Trophoblast cell (in vitro differentiated cells and primary cell): ENCODE measurements at regions not wholly inside any gene's neighbourhood (a gene's known extent, or its start where the extent isn't known, plus 50 kb on each side); places are given as distances from the start of the nearest gene placed in this dataset.

ENCODE experiments used
- DNase-seq, 2 donors: peaks; one replicate each; pipeline ENCODE4 v3.0.0-alpha.2; 2016
- H2AFZ ChIP-seq: 2 replicates; pipeline ENCODE4 v1.6.1; 2013; ENCODE audit warnings: low read length, moderate library complexity, mild to moderate bottlenecking; ENCODE audit not compliant: insufficient read depth, poor library complexity
- H2AK5ac ChIP-seq: 2 replicates; pipeline ENCODE4 v1.6.1; 2013; ENCODE audit warnings: mild to moderate bottlenecking, low read length
- H2BK120ac ChIP-seq: 2 replicates; pipeline ENCODE4 v1.6.1; 2013; ENCODE audit warnings: low read length, mild to moderate bottlenecking, moderate library complexity; ENCODE audit not compliant: insufficient read depth, poor library complexity
- H2BK12ac ChIP-seq: 2 replicates; pipeline ENCODE4 v1.6.1; 2013; ENCODE audit warnings: mild to moderate bottlenecking, low read length, moderate library complexity
- H2BK5ac ChIP-seq: 2 replicates; pipeline ENCODE4 v1.6.1; 2013; ENCODE audit warnings: low read length, low read depth, moderate library complexity, mild to moderate bottlenecking; ENCODE audit not compliant: poor library complexity
- H3K14ac ChIP-seq: 2 replicates; pipeline ENCODE4 v1.6.1; 2013; ENCODE audit warnings: mild to moderate bottlenecking, low read length
- H3K18ac ChIP-seq: 2 replicates; pipeline ENCODE4 v1.6.1; 2013; ENCODE audit warnings: mild to moderate bottlenecking, low read length
- H3K23ac ChIP-seq: 2 replicates; pipeline ENCODE4 v1.6.1; 2013; ENCODE audit warnings: low read length
- H3K27ac ChIP-seq: 2 replicates; pipeline ENCODE4 v1.5.1; 2013; ENCODE audit warnings: low read depth, mild to moderate bottlenecking, inconsistent platforms, low read length, moderate library complexity
- H3K27me3 ChIP-seq: 2 replicates; pipeline ENCODE4 v1.6.1; 2013; ENCODE audit warnings: inconsistent platforms, mild to moderate bottlenecking, low read length, moderate library complexity; ENCODE audit not compliant: insufficient read depth
- H3K36me3 ChIP-seq, 2 experiments: 1 replicate in 1 of 2; 2 replicates in 1 of 2; pipeline ENCODE4 v1.6.1; 2013; ENCODE audit warnings: low read length in 2 of 2, mild to moderate bottlenecking in 2 of 2, moderate library complexity in 1 of 2; ENCODE audit not compliant: insufficient read depth in 2 of 2, control insufficient read depth in 1 of 2
- H3K4ac ChIP-seq: 2 replicates; pipeline ENCODE4 v1.6.1; 2013; ENCODE audit warnings: low read depth, mild to moderate bottlenecking, low read length, moderate library complexity
- H3K4me1 ChIP-seq, 2 experiments: 1 replicate in 1 of 2; 2 replicates in 1 of 2; pipeline ENCODE4 v1.6.1; 2013; ENCODE audit warnings: low read length in 2 of 2, mild to moderate bottlenecking in 2 of 2, moderate library complexity in 1 of 2; ENCODE audit not compliant: insufficient read depth in 2 of 2, control insufficient read depth in 1 of 2
- H3K4me2 ChIP-seq: 2 replicates; pipeline ENCODE4 v1.6.1; 2013; ENCODE audit warnings: inconsistent platforms, mild to moderate bottlenecking, low read length, moderate library complexity
- H3K4me3 ChIP-seq: 2 replicates; pipeline ENCODE4 v1.5.1; 2013; ENCODE audit warnings: mild to moderate bottlenecking, low read depth, low read length, inconsistent platforms
- H3K79me1 ChIP-seq: one replicate; pipeline ENCODE4 v1.6.1; 2013; ENCODE audit warnings: low read length
- H3K79me2 ChIP-seq: 2 replicates; pipeline ENCODE4 v1.6.1; 2013; ENCODE audit warnings: low read length, mild to moderate bottlenecking; ENCODE audit not compliant: control insufficient read depth, insufficient read depth, poor library complexity
- H3K9ac ChIP-seq: 2 replicates; pipeline ENCODE4 v1.6.1; 2013; ENCODE audit warnings: mild to moderate bottlenecking, low read length
- H3K9me3 ChIP-seq: 2 replicates; pipeline ENCODE4 v1.6.1; 2013; ENCODE audit warnings: low read depth, mild to moderate bottlenecking, control low read depth, inconsistent platforms, low read length; ENCODE audit not compliant: insufficient read depth
- H4K12ac ChIP-seq: 2 replicates; pipeline ENCODE4 v1.6.1; 2013; ENCODE audit warnings: low read depth, mild to moderate bottlenecking, low read length, moderate library complexity
- H4K8ac ChIP-seq: 2 replicates; pipeline ENCODE4 v1.6.1; 2013; ENCODE audit warnings: low read depth, mild to moderate bottlenecking, low read length, moderate library complexity
- H4K91ac ChIP-seq: one replicate; pipeline ENCODE4 v1.6.1; 2013; ENCODE audit warnings: low read depth, mild to moderate bottlenecking, low read length, moderate library complexity
- WGBS: extraction: QIAGEN DNeasy Blood & Tissue Kit; methylation state at CpG from one replicate; pipeline ENCODE4 v1.1.7; 2013; ENCODE audit warnings: missing lambda C conversion rate; ENCODE audit not compliant: insufficient read length, insufficient coverage; ENCODE audit errors: extremely low coverage; 5-methylcytosine and 5-hydroxymethylcytosine counted together

GRCh38 chr19:30882411-30883005 is 466.7 kb downstream of the TSHZ3 start:
- Histone ChIP-seq H2BK12ac (no peak overlapping the region), H2AFZ (no peak overlapping the region), H3K18ac (no peak overlapping the region), H2AK5ac (no peak overlapping the region), H3K9me3 (no peaks in the 10 kb centered on the region), H3K4me3 (no peak overlapping the region), H2BK5ac (no peak overlapping the region), H4K8ac (no peak overlapping the region), H3K9ac (no peak overlapping the region), H4K12ac (no peak overlapping the region), H3K4ac (no peak overlapping the region), H3K4me1 (no peaks in the 10 kb centered on the region), H3K23ac (no peak overlapping the region), H4K91ac (no peak overlapping the region), H3K36me3 (no peaks in the 10 kb centered on the region), H2BK120ac (no peak overlapping the region), H3K14ac (no peak overlapping the region), H3K27ac (no peak overlapping the region), H3K79me2 (no peaks in the 10 kb centered on the region), H3K27me3 (no peaks in the 10 kb centered on the region), H3K79me1 (no peaks in the 10 kb centered on the region), H3K4me2 (no peak overlapping the region)
- no peak for DNase-seq
- WGBS, result no CpG with 5 or more reads among the region's 7 CpGs

DNA sequence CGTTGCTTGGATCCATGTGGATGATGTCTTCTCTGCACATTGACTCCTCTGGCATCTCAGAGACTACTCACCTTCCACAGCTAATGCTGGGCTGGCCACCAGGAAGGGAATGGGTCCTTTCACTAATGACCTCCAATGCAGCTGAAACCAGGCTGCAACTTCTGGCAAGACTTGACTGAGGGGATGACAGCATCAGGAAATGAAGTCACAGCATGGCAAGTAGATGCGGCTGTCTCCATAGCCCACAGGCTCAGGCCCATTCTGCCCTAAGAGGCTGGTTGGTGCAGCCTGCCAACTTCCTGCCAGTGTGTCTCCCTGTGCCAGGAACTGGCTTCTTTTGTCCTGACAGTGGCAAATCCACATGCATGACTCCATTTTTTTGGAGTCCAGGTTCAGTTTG is 467.3 kb downstream of the TSHZ3 start:
- Histone ChIP-seq H2BK120ac (no peak overlapping the region), H3K9me3 (no peaks in the 10 kb centered on the region), H3K4me2 (no peak overlapping the region), H4K8ac (no peak overlapping the region), H3K4me3 (no peak overlapping the region), H3K27ac (no peak overlapping the region), H3K79me2 (no peaks in the 10 kb centered on the region), H3K79me1 (no peaks in the 10 kb centered on the region), H3K4ac (no peak overlapping the region), H4K12ac (no peak overlapping the region), H3K23ac (no peak overlapping the region), H2BK12ac (no peak overlapping the region), H3K27me3 (no peaks in the 10 kb centered on the region), H4K91ac (no peak overlapping the region), H3K18ac (no peak overlapping the region), H3K9ac (no peak overlapping the region), H3K14ac (no peak overlapping the region), H3K36me3 (no peaks in the 10 kb centered on the region), H3K4me1 (no peaks in the 10 kb centered on the region), H2AFZ (no peak overlapping the region), H2BK5ac (no peak overlapping the region), H2AK5ac (no peak overlapping the region)
- whole genome bisulfite sequencing, result no CpG with 5 or more reads among the region's 2 CpGs
- DNase-seq, result no peak

GRCh38 chr19:30881281-30881680 is 468.0 kb downstream of the TSHZ3 start:
- Histone ChIP-seq H4K8ac (no peak overlapping the region), H4K91ac (no peak overlapping the region), H3K4me3 (no peak overlapping the region), H2BK5ac (no peak overlapping the region), H3K9me3 (no peaks in the 10 kb centered on the region), H2BK12ac (no peak overlapping the region), H2AK5ac (no peak overlapping the region), H3K27ac (no peak overlapping the region), H3K4ac (no peak overlapping the region), H3K23ac (no peak overlapping the region), H3K4me1 (no peaks in the 10 kb centered on the region), H3K79me1 (no peaks in the 10 kb centered on the region), H3K9ac (no peak overlapping the region), H3K27me3 (no peaks in the 10 kb centered on the region), H3K36me3 (no peaks in the 10 kb centered on the region), H3K4me2 (no peak overlapping the region), H3K18ac (no peak overlapping the region), H2BK120ac (no peak overlapping the region), H3K79me2 (no peaks in the 10 kb centered on the region), H3K14ac (no peak overlapping the region), H2AFZ (no peak overlapping the region), H4K12ac (no peak overlapping the region)
- no peak for DNase-seq
- no CpG with 5 or more reads among the region's 7 CpGs for WGBS

DNA sequence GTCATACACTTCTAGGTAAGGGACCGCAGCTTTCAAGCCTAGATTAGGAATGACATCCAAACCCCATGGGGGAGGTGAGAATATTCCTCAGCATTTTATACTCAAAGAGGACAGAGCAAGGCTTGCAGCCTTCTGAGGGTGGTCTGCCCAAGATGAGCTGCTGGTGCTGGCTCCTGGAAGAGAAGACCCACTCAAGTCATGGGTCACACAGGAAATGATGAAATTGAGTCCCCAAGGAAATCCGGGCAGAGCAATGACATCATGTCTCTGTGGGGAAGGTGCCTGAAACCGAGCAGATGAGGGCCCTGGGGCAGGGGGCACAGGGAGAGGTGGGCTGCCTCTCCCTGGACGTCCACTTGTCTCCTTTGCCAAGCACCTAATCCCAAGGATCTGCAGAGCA is 468.7 kb downstream of the TSHZ3 start:
- H3K4me2 ChIP-seq, result no peak overlapping the region
- H2BK12ac ChIP-seq, result no peak overlapping the region
- no peak overlapping the region for H2AK5ac ChIP-seq
- no peaks in the 10 kb centered on the region for H3K9me3 ChIP-seq
- no peak overlapping the region for H3K14ac ChIP-seq
- no peak overlapping the region for H2BK5ac ChIP-seq
- no peak overlapping the region for H4K12ac ChIP-seq
- no peak overlapping the region for H4K91ac ChIP-seq
- H2AFZ ChIP-seq, result no peak overlapping the region
- no peaks in the 10 kb centered on the region for H3K36me3 ChIP-seq
- no peaks in the 10 kb centered on the region for H3K79me1 ChIP-seq
- H3K4me1 ChIP-seq, result no peaks in the 10 kb centered on the region
- no peak overlapping the region for H2BK120ac ChIP-seq
- no peak overlapping the region for H3K9ac ChIP-seq
- no peak overlapping the region for H3K27ac ChIP-seq
- H3K79me2 ChIP-seq, result no peaks in the 10 kb centered on the region
- no peak overlapping the region for H3K23ac ChIP-seq
- H3K18ac ChIP-seq, result no peak overlapping the region
- H3K27me3 ChIP-seq, result no peaks in the 10 kb centered on the region
- no peak for DNase-seq
- no CpG with 5 or more reads among the region's 4 CpGs for WGBS
- no peak overlapping the region for H4K8ac ChIP-seq
- H3K4ac ChIP-seq, result no peak overlapping the region
- H3K4me3 ChIP-seq, result no peak overlapping the region
